ENCODE measurements at regions not wholly inside any gene's neighbourhood (a gene's known extent, or its start where the extent isn't known, plus 50 kb on each side); places are given as distances from the start of the nearest gene placed in this dataset.

DNA sequence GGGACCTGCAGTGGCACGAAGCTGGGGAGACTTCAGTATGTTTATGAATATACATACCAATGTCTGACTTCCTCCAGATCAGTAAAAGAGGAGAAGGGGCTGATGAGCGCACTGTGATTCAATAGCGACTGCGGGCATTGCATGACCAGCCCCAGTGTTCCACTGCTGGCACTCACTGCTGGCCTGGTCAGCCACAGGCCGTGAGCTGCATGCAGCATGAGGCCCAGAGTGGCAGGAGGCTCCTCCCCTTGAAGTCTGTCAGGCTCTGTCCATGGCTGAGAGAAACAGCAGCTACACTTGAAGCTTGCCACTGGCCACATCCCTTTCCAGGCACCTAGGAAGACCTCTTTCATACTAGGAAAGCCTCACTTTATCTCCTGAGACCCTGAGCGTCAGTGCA lies 265.9 kb upstream of the CDYL start:
- no peak for TF ChIP-seq POLR2A (IDR thresholded peaks at IDR 0.05)
- TF ChIP-seq CTCF (IDR thresholded peaks at IDR 0.05): no peak

All from lower leg skin (tissue), 3 donors.